GM19463 (cell line): ENCODE measurements at regions not wholly inside any gene's neighbourhood (a gene's known extent, or its start where the extent isn't known, plus 50 kb on each side); places are given as distances from the start of the nearest gene placed in this dataset.

Source experiments
- ATAC-seq: cut with Tn5 transposase; IDR thresholded peaks from one replicate; pipeline ENCODE4 v1.9.1; 2021; ENCODE audit warnings: mild to moderate bottlenecking, moderate library complexity; ENCODE audit not compliant: unreplicated experiment

GRCh38 chr7:94261067-94261466, 133.6 kb upstream of the COL1A2 start:
- no peak for ATAC-seq

GRCh38 chr7:94264756-94265155, 129.9 kb upstream of the COL1A2 start:
- ATAC-seq, result no peak

- ATAC-seq, result no peak
These were observed 129.2 kb upstream of the COL1A2 start for GRCh38 chr7:94265456-94265855.

- no peak for ATAC-seq
These were observed 128.5 kb upstream of the COL1A2 start for GRCh38 chr7:94266238-94266644.

GRCh38 chr7:94270772-94271171, 123.9 kb upstream of the COL1A2 start:
- no peak for ATAC-seq

- ATAC-seq, result no peak
These were observed 121.7 kb upstream of the COL1A2 start for GRCh38 chr7:94272821-94273583.

- no peak for ATAC-seq
These were observed 119.9 kb upstream of the COL1A2 start for GRCh38 chr7:94274828-94275227.

GRCh38 chr7:94276027-94276426, 118.7 kb upstream of the COL1A2 start:
- ATAC-seq, result no peak

GRCh38 chr7:94276795-94277194, 117.9 kb upstream of the COL1A2 start:
- ATAC-seq, result peak; percentile 56

GRCh38 chr7:94277236-94277635, 117.5 kb upstream of the COL1A2 start:
- ATAC-seq, result peak; percentile 14

- no peak for ATAC-seq
These were observed 113.8 kb upstream of the COL1A2 start for GRCh38 chr7:94280851-94281250.

- no peak for ATAC-seq
These were observed 110.6 kb upstream of the COL1A2 start for GRCh38 chr7:94284104-94284503.

- no peak for ATAC-seq
These were observed 108.6 kb upstream of the COL1A2 start for GRCh38 chr7:94286111-94286510.

GRCh38 chr7:94288096-94288495, 106.6 kb upstream of the COL1A2 start:
- ATAC-seq, result no peak

GRCh38 chr7:94289071-94289470, 105.6 kb upstream of the COL1A2 start:
- ATAC-seq, result no peak

GRCh38 chr7:94294471-94295131, 100.1 kb upstream of the COL1A2 start:
- no peak for ATAC-seq

- no peak for ATAC-seq
These were observed 98.8 kb upstream of the COL1A2 start for GRCh38 chr7:94295850-94296249.

- no peak for ATAC-seq
These were observed 97.8 kb upstream of the COL1A2 start for GRCh38 chr7:94296881-94297280.

- ATAC-seq, result no peak
These were observed 97.3 kb upstream of the COL1A2 start for GRCh38 chr7:94297397-94297838.

- ATAC-seq, result no peak
These were observed 95.8 kb upstream of the COL1A2 start for GRCh38 chr7:94298943-94299342.

GRCh38 chr7:94300176-94300835, 94.4 kb upstream of the COL1A2 start:
- ATAC-seq, result no peak

- ATAC-seq, result peak; percentile 58
These were observed 93.6 kb upstream of the COL1A2 start for GRCh38 chr7:94301024-94301586.
